NB4 (cell line): ENCODE measurements at regions not wholly inside any gene's neighbourhood (a gene's known extent, or its start where the extent isn't known, plus 50 kb on each side); places are given as distances from the start of the nearest gene placed in this dataset.
"Not testable (repeated sequence)": the region's sequence is repeated elsewhere in the genome, so short reads cannot be mapped to it uniquely, and the experiment has no call there.

Experiments
- DNase-seq: peaks from one replicate; pipeline ENCODE4 v3.0.0; 2010; ENCODE audit warnings: low read depth
- H3K4me3 ChIP-seq: one replicate; pipeline ENCODE4 v1.5.1; 2011; ENCODE audit warnings: mild to moderate bottlenecking, low read depth, low read length, moderate library complexity
- CTCF ChIP-seq: IDR thresholded peaks from one replicate; pipeline ENCODE4 v1.5.1; 2012; ENCODE audit warnings: low read depth, low read length
- MAX ChIP-seq: IDR thresholded peaks from 2 replicates; pipeline ENCODE4 v1.6.1; 2011; ENCODE audit warnings: low read depth, low read length
- MYC ChIP-seq: IDR thresholded peaks from 2 replicates; pipeline ENCODE4 v1.6.1; 2011; ENCODE audit warnings: low read depth, low read length
- POLR2A ChIP-seq: IDR thresholded peaks from 2 replicates; pipeline ENCODE4 v1.6.1; 2011; ENCODE audit warnings: mild to moderate bottlenecking; ENCODE audit not compliant: insufficient read length; ENCODE audit errors: extremely low read depth

- TF ChIP-seq MAX (no peak), MYC (no peak), CTCF (no peak), POLR2A (no peak)
- no peak overlapping the region for H3K4me3 ChIP-seq
- no peak for DNase-seq
These were observed 870.0 kb upstream of the INTU start for GRCh38 chr4:126762663-126763247.

- TF ChIP-seq MYC (no peak), CTCF (no peak), POLR2A (no peak), MAX (no peak)
- no peak overlapping the region for H3K4me3 ChIP-seq
- DNase-seq = no peak
These were observed 866.5 kb upstream of the INTU start for GRCh38 chr4:126766241-126766640.

- no peak overlapping the region for H3K4me3 ChIP-seq
- no peak for TF ChIP-seq MAX
- no peak for TF ChIP-seq MYC
- TF ChIP-seq CTCF = no peak
- TF ChIP-seq POLR2A = no peak
- DNase-seq = no peak
These were observed 864.4 kb upstream of the INTU start for GRCh38 chr4:126768338-126768737.

GRCh38 chr4:126770811-126771553, 861.8 kb upstream of the INTU start:
- H3K4me3 ChIP-seq = not testable (repeated sequence)

GRCh38 chr4:126771618-126772017, 861.1 kb upstream of the INTU start:
- not testable (repeated sequence) for H3K4me3 ChIP-seq, DNase-seq

More at GRCh38 chr4:126770811-126771553, 861.8 kb upstream of the INTU start:
- not testable (repeated sequence) for DNase-seq

GRCh38 chr4:126772662-126773061, 860.1 kb upstream of the INTU start:
- TF ChIP-seq POLR2A = no peak
- TF ChIP-seq CTCF = no peak
- no peak for DNase-seq
- H3K4me3 ChIP-seq = no peak overlapping the region

GRCh38 chr4:126775485-126776106, 857.2 kb upstream of the INTU start:
- no peak for DNase-seq
- TF ChIP-seq MAX = no peak
- no peak for TF ChIP-seq MYC
- TF ChIP-seq POLR2A = no peak
- TF ChIP-seq CTCF = no peak
- no peak overlapping the region for H3K4me3 ChIP-seq
